HEK293 (cell line): ENCODE measurements at regions not wholly inside any gene's neighbourhood (a gene's known extent, or its start where the extent isn't known, plus 50 kb on each side); places are given as distances from the start of the nearest gene placed in this dataset.

Experiments used
- CTCF ChIA-PET: fragments of 350-600 bp; formaldehyde crosslinking; extraction: SDS; loops from one replicate; lab custom pipeline; 2021; ENCODE audit warnings: antibody characterized with exemption; lab: Yijun Ruan, JAX
- POLR2A ChIA-PET: fragments of 300-600 bp; formaldehyde crosslinking; extraction: SDS; loops from one replicate; lab custom pipeline; 2020; ENCODE audit warnings: antibody characterized with exemption, inconsistent platforms; lab: Yijun Ruan, JAX
- H3K27ac ChIP-seq: fragments of 200-500 bp; sonication (Bioruptor generic); 2 replicates; pipeline ENCODE4 v1.5.1; 2014; ENCODE audit warnings: low read depth, low read length, control low read depth, inconsistent platforms; ENCODE audit errors: extremely low read depth
- H3K36me3 ChIP-seq, 2 experiments: fragments of 200-500 bp in 1 of 2; sonication (Bioruptor generic) in 1 of 2; 1 replicate in 1 of 2; 2 replicates in 1 of 2; pipeline ENCODE4 v1.5.1; 2014 to 2017; ENCODE audit warnings: inconsistent platforms in 2 of 2, low read length in 2 of 2; ENCODE audit not compliant: control insufficient read depth in 2 of 2, insufficient read depth in 1 of 2
- H3K4me1 ChIP-seq: fragments of 200-500 bp; sonication (Bioruptor generic); 2 replicates; pipeline ENCODE4 v1.5.1; 2014; ENCODE audit warnings: mild to moderate bottlenecking, low read length, inconsistent platforms; ENCODE audit not compliant: control insufficient read depth, insufficient read depth
- H3K4me3 ChIP-seq: 2 replicates; pipeline ENCODE4 v1.5.1; 2011; ENCODE audit warnings: low read depth, mild to moderate bottlenecking, control low read depth, low read length, moderate library complexity
- H3K9me3 ChIP-seq: fragments of 200-500 bp; sonication (Bioruptor generic); 2 replicates; pipeline ENCODE4 v1.5.1; 2014; ENCODE audit warnings: low read depth, low read length, inconsistent platforms; ENCODE audit not compliant: control insufficient read depth, insufficient read depth
- GLIS1 ChIP-seq: fragments of 450-650 bp; formaldehyde crosslinking; IDR thresholded peaks from 2 replicates; pipeline ENCODE4 v1.5.1; 2016; ENCODE audit warnings: missing biosample characterization, missing genetic modification characterization
- GLIS2 ChIP-seq: fragments of 450-650 bp; formaldehyde crosslinking; IDR thresholded peaks from 2 replicates; pipeline ENCODE4 v1.5.1; 2016; ENCODE audit warnings: missing biosample characterization, missing genetic modification characterization
- PBX3 ChIP-seq: sonication (generic); formaldehyde crosslinking; IDR thresholded peaks from 2 replicates; pipeline ENCODE4 v1.8.1; 2022; ENCODE audit warnings: mild to moderate bottlenecking, moderate library complexity, missing genetic modification reagents
- SP2 ChIP-seq: fragments of 450-650 bp; formaldehyde crosslinking; IDR thresholded peaks from 2 replicates; pipeline ENCODE4 v1.5.1; 2016; ENCODE audit warnings: missing biosample characterization, missing genetic modification characterization
- TSHZ1 ChIP-seq: fragments of 450-650 bp; formaldehyde crosslinking; IDR thresholded peaks from 2 replicates; pipeline ENCODE4 v1.5.1; 2016; ENCODE audit warnings: missing biosample characterization, missing genetic modification characterization, borderline replicate concordance
- ZBTB10 ChIP-seq: fragments of 450-650 bp; formaldehyde crosslinking; IDR thresholded peaks from 2 replicates; pipeline ENCODE4 v1.5.1; 2016; ENCODE audit warnings: missing biosample characterization, missing genetic modification characterization
- ZBTB11 ChIP-seq: fragments of 450-650 bp; formaldehyde crosslinking; conservative IDR thresholded peaks from 2 replicates; pipeline ENCODE4 v1.5.1; 2016; ENCODE audit warnings: low read depth, missing biosample characterization, missing genetic modification characterization
- ZNF10 ChIP-seq: fragments of 450-650 bp; formaldehyde crosslinking; IDR thresholded peaks from 2 replicates; pipeline ENCODE4 v1.5.1; 2017; ENCODE audit warnings: missing biosample characterization, missing genetic modification characterization
- ZNF146 ChIP-seq: fragments of 450-650 bp; formaldehyde crosslinking; IDR thresholded peaks from 2 replicates; pipeline ENCODE4 v1.5.1; 2016; ENCODE audit warnings: missing biosample characterization, missing genetic modification characterization
- ZNF157 ChIP-seq: fragments of 450-650 bp; formaldehyde crosslinking; IDR thresholded peaks from 2 replicates; pipeline ENCODE4 v1.5.1; 2016; ENCODE audit warnings: missing biosample characterization, missing genetic modification characterization
- ZNF26 ChIP-seq: fragments of 450-650 bp; formaldehyde crosslinking; IDR thresholded peaks from 2 replicates; pipeline ENCODE4 v1.5.1; 2016; ENCODE audit warnings: missing biosample characterization, missing genetic modification characterization
- ZNF311 ChIP-seq: fragments of 450-650 bp; formaldehyde crosslinking; IDR thresholded peaks from 2 replicates; pipeline ENCODE4 v1.5.1; 2017; ENCODE audit warnings: missing biosample characterization, missing genetic modification characterization, borderline replicate concordance
- ZNF354C ChIP-seq: fragments of 450-650 bp; formaldehyde crosslinking; IDR thresholded peaks from 2 replicates; pipeline ENCODE4 v1.5.1; 2016; ENCODE audit warnings: missing biosample characterization, missing genetic modification characterization, low read depth, borderline replicate concordance
- ZNF416 ChIP-seq: fragments of 450-650 bp; formaldehyde crosslinking; IDR thresholded peaks from 2 replicates; pipeline ENCODE4 v1.5.1; 2016; ENCODE audit warnings: missing biosample characterization, missing genetic modification characterization
- ZNF510 ChIP-seq: fragments of 450-650 bp; formaldehyde crosslinking; IDR thresholded peaks from 2 replicates; pipeline ENCODE4 v1.5.1; 2018; ENCODE audit warnings: mild to moderate bottlenecking, missing genetic modification characterization, missing biosample characterization; ENCODE audit not compliant: insufficient replicate concordance
- ZNF530 ChIP-seq: fragments of 450-650 bp; formaldehyde crosslinking; IDR thresholded peaks from 2 replicates; pipeline ENCODE4 v1.5.1; 2016; ENCODE audit warnings: low read depth, missing biosample characterization, missing genetic modification characterization
- ZNF544 ChIP-seq: fragments of 450-650 bp; formaldehyde crosslinking; IDR thresholded peaks from 2 replicates; pipeline ENCODE4 v1.5.0; 2017; ENCODE audit warnings: missing biosample characterization, missing genetic modification characterization
- ZNF585B ChIP-seq: fragments of 450-650 bp; formaldehyde crosslinking; IDR thresholded peaks from 2 replicates; pipeline ENCODE4 v1.5.1; 2016; ENCODE audit warnings: missing biosample characterization, missing genetic modification characterization
- ZNF629 ChIP-seq: fragments of 450-650 bp; formaldehyde crosslinking; IDR thresholded peaks from 2 replicates; pipeline ENCODE4 v1.5.1; 2017; ENCODE audit warnings: missing biosample characterization, missing genetic modification characterization
- ZNF768 ChIP-seq: fragments of 450-650 bp; formaldehyde crosslinking; IDR thresholded peaks from 2 replicates; pipeline ENCODE4 v1.5.1; 2018; ENCODE audit warnings: missing biosample characterization, mild to moderate bottlenecking, missing genetic modification characterization

- TF ChIP-seq TSHZ1 (tag by site-specific recombination), result no peak
Measured at GRCh38 chr12:74719447-74719846, 181.8 kb downstream of the ATXN7L3B start (continued).

GRCh38 chr12:74722709-74723108, 185.1 kb downstream of the ATXN7L3B start:
- Histone ChIP-seq H3K4me3 (no peak overlapping the region), H3K27ac (no peak overlapping the region), H3K9me3 (no peaks in the 10 kb centered on the region), H3K4me1 (no peaks in the 10 kb centered on the region), H3K36me3 (no peaks in the 10 kb centered on the region)
- POLR2A ChIA-PET, result no interaction called here
- CTCF ChIA-PET, result interaction anchor here (0.6 kb wide), 1 partner anchor 701 kb away, joined by 3 read pairs; no protein-coding TSS in a partner anchor
- TF ChIP-seq ZBTB11 (tag by site-specific recombination), result no peak
- TF ChIP-seq SP2 (tag by site-specific recombination), result no peak
- no peak for TF ChIP-seq GLIS2 (tag by site-specific recombination)
- TF ChIP-seq ZNF311 (tag by site-specific recombination), result no peak
- no peak for TF ChIP-seq ZNF354C (tag by site-specific recombination)
- no peak for TF ChIP-seq ZNF416 (tag by site-specific recombination)
- TF ChIP-seq ZNF146 (tag by site-specific recombination), result no peak
- TF ChIP-seq ZBTB10 (tag by site-specific recombination), result no peak
- no peak for TF ChIP-seq GLIS1
- TF ChIP-seq ZNF768 (tag by site-specific recombination), result no peak
- no peak for TF ChIP-seq ZNF585B (tag by site-specific recombination)
- TF ChIP-seq ZNF530, result no peak
- no peak for TF ChIP-seq ZNF510 (tag by site-specific recombination)
- TF ChIP-seq ZNF544 (tag by site-specific recombination), result no peak
- no peak for TF ChIP-seq ZNF629 (tag by site-specific recombination)
- no peak for TF ChIP-seq ZNF10 (tag by site-specific recombination)
- TF ChIP-seq PBX3, result no peak
- no peak for TF ChIP-seq ZNF157 (tag by site-specific recombination)
- TF ChIP-seq ZNF26 (tag by site-specific recombination), result no peak
